AG09309 (cell line): ENCODE measurements at regions not wholly inside any gene's neighbourhood (a gene's known extent, or its start where the extent isn't known, plus 50 kb on each side); places are given as distances from the start of the nearest gene placed in this dataset.

Experiments
- DNase-seq: peaks from one replicate; pipeline ENCODE4 v3.0.0-alpha.2; 2010; ENCODE audit warnings: low read depth
- H3K4me3 ChIP-seq: 2 replicates; pipeline ENCODE4 v1.5.1; 2011; ENCODE audit warnings: mild to moderate bottlenecking, low read depth, low read length, moderate library complexity; ENCODE audit not compliant: control insufficient read depth
- TF ChIP-seq, protein P1 (sequence below): IDR thresholded peaks from 2 replicates; pipeline ENCODE4 v1.5.1; 2011; ENCODE audit warnings: mild to moderate bottlenecking, low read depth, low read length, inconsistent platforms; ENCODE audit not compliant: insufficient read depth, control insufficient read depth; ENCODE audit errors: missing control alignments

GRCh38 chr17:77829843-77830799 is 128.4 kb upstream of the TNRC6C start:
- TF ChIP-seq, protein P1, sequence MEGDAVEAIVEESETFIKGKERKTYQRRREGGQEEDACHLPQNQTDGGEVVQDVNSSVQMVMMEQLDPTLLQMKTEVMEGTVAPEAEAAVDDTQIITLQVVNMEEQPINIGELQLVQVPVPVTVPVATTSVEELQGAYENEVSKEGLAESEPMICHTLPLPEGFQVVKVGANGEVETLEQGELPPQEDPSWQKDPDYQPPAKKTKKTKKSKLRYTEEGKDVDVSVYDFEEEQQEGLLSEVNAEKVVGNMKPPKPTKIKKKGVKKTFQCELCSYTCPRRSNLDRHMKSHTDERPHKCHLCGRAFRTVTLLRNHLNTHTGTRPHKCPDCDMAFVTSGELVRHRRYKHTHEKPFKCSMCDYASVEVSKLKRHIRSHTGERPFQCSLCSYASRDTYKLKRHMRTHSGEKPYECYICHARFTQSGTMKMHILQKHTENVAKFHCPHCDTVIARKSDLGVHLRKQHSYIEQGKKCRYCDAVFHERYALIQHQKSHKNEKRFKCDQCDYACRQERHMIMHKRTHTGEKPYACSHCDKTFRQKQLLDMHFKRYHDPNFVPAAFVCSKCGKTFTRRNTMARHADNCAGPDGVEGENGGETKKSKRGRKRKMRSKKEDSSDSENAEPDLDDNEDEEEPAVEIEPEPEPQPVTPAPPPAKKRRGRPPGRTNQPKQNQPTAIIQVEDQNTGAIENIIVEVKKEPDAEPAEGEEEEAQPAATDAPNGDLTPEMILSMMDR = no peak
- no peak overlapping the region for H3K4me3 ChIP-seq
- no peak for DNase-seq

- no peak overlapping the region for H3K4me3 ChIP-seq
- DNase-seq = no peak
- TF ChIP-seq, protein P1 = no peak
Observed at GRCh38 chr17:77830816-77831473, 127.6 kb upstream of the TNRC6C start.

- TF ChIP-seq, protein P1 = no peak
- no peak overlapping the region for H3K4me3 ChIP-seq
- DNase-seq = no peak
Observed at GRCh38 chr17:77831474-77832179, 126.9 kb upstream of the TNRC6C start.

DNA sequence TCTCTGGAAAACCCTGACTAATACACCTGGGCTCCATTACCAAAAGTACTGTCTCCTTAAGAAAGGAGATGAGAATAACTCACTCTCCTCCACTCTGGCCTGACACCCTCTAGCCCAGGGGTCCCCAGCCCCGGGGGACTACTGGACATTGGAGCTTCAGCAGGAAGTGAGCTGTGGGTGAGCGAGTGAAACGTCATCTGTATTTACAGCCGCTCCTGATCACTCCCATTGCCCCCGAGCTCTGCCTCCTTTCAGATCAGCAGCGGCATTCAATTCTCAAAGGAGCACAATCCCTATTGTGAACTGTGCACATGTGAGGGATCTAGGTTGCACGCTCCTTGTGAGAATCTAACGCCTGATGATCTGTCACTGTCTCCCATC is 126.3 kb upstream of the TNRC6C start:
- no peak overlapping the region for H3K4me3 ChIP-seq
- no peak for DNase-seq
- TF ChIP-seq, protein P1 = no peak

GRCh38 chr17:77833769-77834168 is 124.7 kb upstream of the TNRC6C start:
- TF ChIP-seq, protein P1 = no peak
- no peak for DNase-seq
- no peak overlapping the region for H3K4me3 ChIP-seq
